IPS DF 4.7 (cell line): ENCODE measurements at regions not wholly inside any gene's neighbourhood (a gene's known extent, or its start where the extent isn't known, plus 50 kb on each side); places are given as distances from the start of the nearest gene placed in this dataset.
"Not testable (repeated sequence)": the region's sequence is repeated elsewhere in the genome, so short reads cannot be mapped to it uniquely, and the experiment has no call there.

Experiments
- DNase-seq: peaks from one replicate; pipeline ENCODE4 v3.0.0-alpha.2; 2013; ENCODE audit warnings: low spot score; ENCODE audit errors: extremely low read depth

- DNase-seq, result no peak
Observed at GRCh38 chr10:64303566-64303965, 782.4 kb downstream of the REEP3 start.

GRCh38 chr10:64306729-64307327 lies 785.6 kb downstream of the REEP3 start:
- no peak for DNase-seq

GRCh38 chr10:64312876-64313275 lies 791.7 kb downstream of the REEP3 start:
- DNase-seq, result no peak

GRCh38 chr10:64313967-64314366 lies 792.8 kb downstream of the REEP3 start:
- DNase-seq, result no peak

GRCh38 chr10:64316416-64316815 lies 795.2 kb downstream of the REEP3 start:
- no peak for DNase-seq

GRCh38 chr10:64316833-64317232 lies 795.6 kb downstream of the REEP3 start:
- no peak for DNase-seq

- no peak for DNase-seq
Observed at GRCh38 chr10:64320448-64320847, 799.2 kb downstream of the REEP3 start.

- DNase-seq, result no peak
Observed at GRCh38 chr10:64329510-64329909, 808.3 kb downstream of the REEP3 start.

GRCh38 chr10:64332551-64332950 lies 811.4 kb downstream of the REEP3 start:
- DNase-seq, result no peak

GRCh38 chr10:64334084-64334483 lies 812.9 kb downstream of the REEP3 start:
- no peak for DNase-seq

GRCh38 chr10:64344211-64344610 lies 823.0 kb downstream of the REEP3 start:
- no peak for DNase-seq

GRCh38 chr10:64345856-64346255 lies 824.7 kb downstream of the REEP3 start:
- no peak for DNase-seq

GRCh38 chr10:64346389-64346788 lies 825.2 kb downstream of the REEP3 start:
- no peak for DNase-seq

GRCh38 chr10:64350665-64351064 lies 829.5 kb downstream of the REEP3 start:
- DNase-seq, result no peak

- no peak for DNase-seq
Observed at GRCh38 chr10:64358907-64359306, 837.7 kb downstream of the REEP3 start.

- not testable (repeated sequence) for DNase-seq
Observed at GRCh38 chr10:64360240-64360639, 839.0 kb downstream of the REEP3 start.

- no peak for DNase-seq
Observed at GRCh38 chr10:64363687-64364086, 842.5 kb downstream of the REEP3 start.

GRCh38 chr10:64365663-64366062 lies 844.5 kb downstream of the REEP3 start:
- no peak for DNase-seq

GRCh38 chr10:64368298-64368697 lies 847.1 kb downstream of the REEP3 start:
- no peak for DNase-seq

- DNase-seq, result no peak
Observed at GRCh38 chr10:64369885-64370773, 848.9 kb downstream of the REEP3 start.

GRCh38 chr10:64374346-64374745 lies 853.1 kb downstream of the REEP3 start:
- no peak for DNase-seq

GRCh38 chr10:64376167-64376566 lies 855.0 kb downstream of the REEP3 start:
- DNase-seq, result no peak

GRCh38 chr10:64379898-64380297 lies 858.7 kb downstream of the REEP3 start:
- no peak for DNase-seq
